Mesenchymal stem cell (in vitro differentiated cells and primary cell): ENCODE measurements at regions not wholly inside any gene's neighbourhood (a gene's known extent, or its start where the extent isn't known, plus 50 kb on each side); places are given as distances from the start of the nearest gene placed in this dataset.

Source experiments
- DNase-seq: peaks from one replicate; pipeline ENCODE4 v3.0.0-alpha.2; 2013
- H2AFZ ChIP-seq: one replicate; pipeline ENCODE4 v1.6.1; 2013; ENCODE audit warnings: low read depth, mild to moderate bottlenecking, control low read depth, inconsistent platforms, low read length, moderate library complexity
- H2AK5ac ChIP-seq: 2 replicates; pipeline ENCODE4 v1.6.1; 2013; ENCODE audit warnings: low read length, moderate library complexity, mild to moderate bottlenecking, inconsistent platforms; ENCODE audit not compliant: severe bottlenecking
- H2BK120ac ChIP-seq: one replicate; pipeline ENCODE4 v1.6.1; 2013; ENCODE audit warnings: low read depth, mild to moderate bottlenecking, inconsistent platforms, low read length, moderate library complexity
- H2BK12ac ChIP-seq, 2 experiments: one replicate each; pipeline ENCODE4 v1.6.1; 2013; ENCODE audit warnings: inconsistent platforms in 2 of 2, low read length in 2 of 2, mild to moderate bottlenecking in 2 of 2, moderate library complexity in 2 of 2, control low read depth in 1 of 2
- H2BK15ac ChIP-seq: one replicate; pipeline ENCODE4 v1.6.1; 2013; ENCODE audit warnings: mild to moderate bottlenecking, low read depth, inconsistent platforms; ENCODE audit not compliant: poor library complexity, severe bottlenecking
- H2BK5ac ChIP-seq: 2 replicates; pipeline ENCODE4 v1.6.1; 2013; ENCODE audit warnings: low read depth, mild to moderate bottlenecking, low read length, control low read depth, inconsistent platforms; ENCODE audit not compliant: poor library complexity, severe bottlenecking
- H3K14ac ChIP-seq, 2 experiments: one replicate each; pipeline ENCODE4 v1.6.1; 2013; ENCODE audit warnings: inconsistent platforms in 2 of 2, low read length in 2 of 2, control low read depth in 1 of 2, mild to moderate bottlenecking in 1 of 2, moderate library complexity in 1 of 2
- H3K18ac ChIP-seq, 2 experiments: one replicate each; pipeline ENCODE4 v1.6.1; 2013; ENCODE audit warnings: inconsistent platforms in 2 of 2, low read length in 2 of 2, control low read depth in 1 of 2, low read depth in 1 of 2, mild to moderate bottlenecking in 1 of 2
- H3K23ac ChIP-seq, 2 experiments: one replicate each; pipeline ENCODE4 v1.6.1; 2013; ENCODE audit warnings: inconsistent platforms in 2 of 2, low read length in 2 of 2, mild to moderate bottlenecking in 2 of 2, moderate library complexity in 2 of 2, control low read depth in 1 of 2
- H3K27ac ChIP-seq: 2 replicates; pipeline ENCODE4 v1.5.1; 2013; ENCODE audit warnings: mild to moderate bottlenecking, moderate library complexity, low read length, control low read depth, inconsistent platforms; ENCODE audit not compliant: poor library complexity, severe bottlenecking
- H3K27me3 ChIP-seq, 2 experiments: 2 replicates each; pipeline versions ENCODE4 v1.6.1 to v1.7.0; 2013; ENCODE audit warnings: low read length in 2 of 2, mild to moderate bottlenecking in 2 of 2, moderate library complexity in 2 of 2, control low read depth in 1 of 2, inconsistent platforms in 1 of 2; ENCODE audit not compliant: control insufficient read depth in 1 of 2, insufficient read depth in 1 of 2
- H3K36me3 ChIP-seq, 2 experiments: 2 replicates each; pipeline versions ENCODE4 v1.6.1 to v1.7.0; 2013; ENCODE audit warnings: low read length in 2 of 2, control low read depth in 1 of 2, inconsistent platforms in 1 of 2, low read depth in 1 of 2, mild to moderate bottlenecking in 1 of 2; ENCODE audit not compliant: insufficient read depth in 2 of 2, control insufficient read depth in 1 of 2
- H3K4ac ChIP-seq, 2 experiments: one replicate each; pipeline ENCODE4 v1.6.1; 2013; ENCODE audit warnings: inconsistent platforms in 2 of 2, low read length in 2 of 2, mild to moderate bottlenecking in 2 of 2, moderate library complexity in 2 of 2, control low read depth in 1 of 2, low read depth in 1 of 2
- H3K4me1 ChIP-seq: 2 replicates; pipeline ENCODE4 v1.6.1; 2013; ENCODE audit warnings: low read depth, low read length, control low read depth; ENCODE audit not compliant: control insufficient read depth, insufficient read depth
- H3K4me2 ChIP-seq: 2 replicates; pipeline ENCODE4 v1.6.1; 2013; ENCODE audit warnings: low read length, mild to moderate bottlenecking, inconsistent platforms; ENCODE audit not compliant: poor library complexity, severe bottlenecking
- H3K4me3 ChIP-seq, 2 experiments: 2 replicates each; pipeline versions ENCODE4 v1.5.1 to v1.7.0; 2013; ENCODE audit warnings: low read length in 2 of 2, mild to moderate bottlenecking in 2 of 2, control low read depth in 1 of 2, low read depth in 1 of 2; ENCODE audit not compliant: insufficient read depth in 1 of 2
- H3K79me1 ChIP-seq: replicated peaks from 2 replicates; pipeline ENCODE4 v1.6.1; 2013; ENCODE audit warnings: mild to moderate bottlenecking, control low read depth, low read length, inconsistent platforms; ENCODE audit not compliant: poor library complexity, severe bottlenecking
- H3K9ac ChIP-seq: 2 replicates; pipeline ENCODE4 v1.7.0; 2013; ENCODE audit warnings: mild to moderate bottlenecking, low read length, moderate library complexity
- H3K9me3 ChIP-seq: 2 replicates; pipeline ENCODE4 v1.7.0; 2013; ENCODE audit warnings: mild to moderate bottlenecking, low read length; ENCODE audit not compliant: control insufficient read depth
- H4K8ac ChIP-seq: one replicate; pipeline ENCODE4 v1.6.1; 2013; ENCODE audit warnings: inconsistent platforms, mild to moderate bottlenecking, low read length, moderate library complexity
- H4K91ac ChIP-seq: one replicate; pipeline ENCODE4 v1.6.1; 2013; ENCODE audit warnings: mild to moderate bottlenecking, low read length, inconsistent platforms
- WGBS: methylation state at CpG from one replicate; pipeline ENCODE4 v1.1.7; 2013; ENCODE audit warnings: mixed read lengths; 5-methylcytosine and 5-hydroxymethylcytosine counted together

- no peak overlapping the region for H2BK15ac ChIP-seq
- H3K23ac ChIP-seq: no peak overlapping the region
- H3K36me3 ChIP-seq: no peaks in the 10 kb centered on the region
- no peak overlapping the region for H4K8ac ChIP-seq
- no peak overlapping the region for H2AFZ ChIP-seq
- H3K4ac ChIP-seq: no peak overlapping the region
- peaks cover 0 to 5% of the 10 kb centered on the region in 2 experiments for H3K27me3 ChIP-seq
- H3K18ac ChIP-seq: no peak overlapping the region
- H3K79me1 ChIP-seq: no peaks in the 10 kb centered on the region
- 100% methylated on average over 2 of the region's 2 CpGs for WGBS
- H3K4me3 ChIP-seq: no peak overlapping the region
- H3K4me2 ChIP-seq: no peak overlapping the region
- H3K9me3 ChIP-seq: peaks cover 2% of the 10 kb centered on the region
- H3K4me1 ChIP-seq: peaks cover 6% of the 10 kb centered on the region
- H3K27ac ChIP-seq: no peak overlapping the region
- H4K91ac ChIP-seq: no peak overlapping the region
- no peak overlapping the region for H2BK12ac ChIP-seq
- no peak overlapping the region for H2BK120ac ChIP-seq
- H3K9ac ChIP-seq: no peak overlapping the region
- no peak overlapping the region for H2AK5ac ChIP-seq
- peak; percentile 37 for DNase-seq
- no peak overlapping the region for H3K14ac ChIP-seq
- no peak overlapping the region for H2BK5ac ChIP-seq
Measured at GRCh38 chr4:10951306-10951705, 266.7 kb upstream of the CLNK start.

- 94% methylated on average over 6 of the region's 6 CpGs for WGBS
- Histone ChIP-seq H4K8ac (no peak overlapping the region), H2AK5ac (no peak overlapping the region), H3K4me1 (peaks cover 6% of the 10 kb centered on the region), H2AFZ (no peak overlapping the region), H3K9ac (no peak overlapping the region), H3K4me2 (no peak overlapping the region), H2BK12ac (no peak overlapping the region), H3K9me3 (peaks cover 4% of the 10 kb centered on the region), H3K27me3 (peaks cover 0 to 5% of the 10 kb centered on the region in 2 experiments), H3K14ac (no peak overlapping the region), H2BK15ac (no peak overlapping the region), H2BK120ac (no peak overlapping the region), H3K4ac (no peak overlapping the region), H3K18ac (no peak overlapping the region), H2BK5ac (no peak overlapping the region), H3K4me3 (no peak overlapping the region), H3K36me3 (no peaks in the 10 kb centered on the region), H3K23ac (no peak overlapping the region), H3K79me1 (no peaks in the 10 kb centered on the region), H3K27ac (no peak overlapping the region), H4K91ac (no peak overlapping the region)
- DNase-seq: no peak
Measured at GRCh38 chr4:10949039-10949733, 264.6 kb upstream of the CLNK start.

- no peaks in the 10 kb centered on the region for H3K79me1 ChIP-seq
- H3K4me3 ChIP-seq: no peak overlapping the region
- H3K9me3 ChIP-seq: peaks cover 7% of the 10 kb centered on the region
- no peak overlapping the region for H3K4ac ChIP-seq
- H3K23ac ChIP-seq: no peak overlapping the region
- H2BK12ac ChIP-seq: no peak overlapping the region
- no peak overlapping the region for H4K91ac ChIP-seq
- H3K27ac ChIP-seq: no peak overlapping the region
- no peaks in the 10 kb centered on the region for H3K36me3 ChIP-seq
- no peak overlapping the region for H2AK5ac ChIP-seq
- no peak overlapping the region for H3K9ac ChIP-seq
- WGBS: 93% methylated on average over 4 of the region's 4 CpGs
- no peak overlapping the region for H4K8ac ChIP-seq
- no peak overlapping the region for H2AFZ ChIP-seq
- no peak for DNase-seq
- no peak overlapping the region for H2BK5ac ChIP-seq
- no peak overlapping the region for H3K18ac ChIP-seq
- H3K4me2 ChIP-seq: no peak overlapping the region
- no peak overlapping the region for H2BK120ac ChIP-seq
- H2BK15ac ChIP-seq: no peak overlapping the region
- no peak overlapping the region for H3K14ac ChIP-seq
- peaks cover 0 to 5% of the 10 kb centered on the region in 2 experiments for H3K27me3 ChIP-seq
- peaks cover 5% of the 10 kb centered on the region for H3K4me1 ChIP-seq
Measured at GRCh38 chr4:10947898-10948297, 263.3 kb upstream of the CLNK start.

- H3K36me3 ChIP-seq: no peaks in the 10 kb centered on the region
- H3K18ac ChIP-seq: no peak overlapping the region
- H4K91ac ChIP-seq: no peak overlapping the region
- no peak overlapping the region for H3K27ac ChIP-seq
- H2BK15ac ChIP-seq: no peak overlapping the region
- H2AFZ ChIP-seq: no peak overlapping the region
- H3K4me3 ChIP-seq: no peak overlapping the region
- no peak overlapping the region for H2AK5ac ChIP-seq
- H3K79me1 ChIP-seq: no peaks in the 10 kb centered on the region
- H3K9me3 ChIP-seq: peaks cover 23% of the 10 kb centered on the region
- H2BK120ac ChIP-seq: no peak overlapping the region
- 75% methylated on average over 1 of the region's 1 CpG for WGBS
- H3K14ac ChIP-seq: no peak overlapping the region
- no peak overlapping the region for H3K23ac ChIP-seq
- no peak overlapping the region for H3K4me2 ChIP-seq
- no peak overlapping the region for H2BK12ac ChIP-seq
- H4K8ac ChIP-seq: no peak overlapping the region
- peaks cover 0 to 5% of the 10 kb centered on the region in 2 experiments for H3K27me3 ChIP-seq
- no peak overlapping the region for H3K4ac ChIP-seq
- no peak for DNase-seq
- H2BK5ac ChIP-seq: no peak overlapping the region
- no peak overlapping the region for H3K9ac ChIP-seq
- H3K4me1 ChIP-seq: no peaks in the 10 kb centered on the region
Measured at GRCh38 chr4:10944321-10944720, 259.8 kb upstream of the CLNK start.
